ENCODE measurements at regions not wholly inside any gene's neighbourhood (a gene's known extent, or its start where the extent isn't known, plus 50 kb on each side); places are given as distances from the start of the nearest gene placed in this dataset.

DNA sequence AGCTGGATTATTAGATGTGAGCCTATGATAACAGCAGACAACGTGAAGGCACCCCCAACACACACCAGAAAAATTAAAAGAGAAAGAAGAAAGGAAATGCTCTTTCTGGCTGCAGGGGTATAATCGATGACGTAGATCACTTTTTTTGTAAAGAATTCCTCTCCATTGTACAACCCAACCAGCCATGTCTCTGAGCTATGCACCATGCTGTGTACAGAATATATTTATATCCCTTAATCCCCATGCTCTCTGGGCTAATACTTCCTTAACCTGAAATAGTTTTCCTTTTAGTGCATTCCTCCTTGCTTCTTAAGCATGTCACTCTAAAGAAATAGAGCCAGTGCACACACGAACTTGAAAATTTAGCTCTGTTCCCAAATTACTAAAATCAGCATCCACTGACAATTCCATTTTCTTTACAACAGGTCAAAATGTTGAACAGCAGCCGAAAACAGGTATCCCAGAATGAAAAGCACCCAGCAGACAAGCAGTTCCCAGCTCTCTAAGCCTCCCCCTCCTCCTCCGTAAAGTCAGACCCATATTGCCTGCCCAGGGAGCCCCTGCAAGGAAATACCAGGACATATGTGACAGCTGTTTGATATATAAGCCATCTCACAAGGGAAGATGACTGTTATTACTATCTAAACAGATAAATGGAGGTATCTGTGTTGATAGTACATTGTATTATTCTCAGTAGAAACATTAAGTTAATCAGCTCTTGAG, 247.4 kb upstream of the RAB6C start:
- no peak for DNase-seq

GRCh38 chr2:129732630-129733026, 246.8 kb upstream of the RAB6C start:
- DNase-seq: no peak

- DNase-seq: no peak
Observed at GRCh38 chr2:129733041-129733440, 246.4 kb upstream of the RAB6C start.

DNA sequence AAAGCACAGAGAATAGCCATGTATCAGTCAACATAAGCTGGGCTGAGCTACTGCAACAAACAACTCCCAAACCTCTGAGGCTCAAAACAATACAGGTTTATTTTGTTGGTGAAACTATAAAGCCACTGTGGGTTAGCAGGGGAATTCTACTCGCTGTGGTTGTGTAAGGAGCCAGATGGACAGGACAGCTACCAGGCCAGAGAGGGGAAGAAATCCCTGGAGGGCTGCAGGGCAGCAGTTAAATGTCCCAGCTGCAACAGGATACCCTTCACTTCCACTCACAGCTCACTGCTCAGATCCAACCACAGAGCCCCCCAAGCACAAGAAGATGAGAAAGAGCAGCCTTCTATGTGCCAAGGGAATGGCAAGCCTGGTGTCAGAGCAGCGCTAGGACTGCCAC, 245.9 kb upstream of the RAB6C start:
- no peak for DNase-seq

GRCh38 chr2:129734343-129735034, 245.0 kb upstream of the RAB6C start:
- no peak for DNase-seq

DNA sequence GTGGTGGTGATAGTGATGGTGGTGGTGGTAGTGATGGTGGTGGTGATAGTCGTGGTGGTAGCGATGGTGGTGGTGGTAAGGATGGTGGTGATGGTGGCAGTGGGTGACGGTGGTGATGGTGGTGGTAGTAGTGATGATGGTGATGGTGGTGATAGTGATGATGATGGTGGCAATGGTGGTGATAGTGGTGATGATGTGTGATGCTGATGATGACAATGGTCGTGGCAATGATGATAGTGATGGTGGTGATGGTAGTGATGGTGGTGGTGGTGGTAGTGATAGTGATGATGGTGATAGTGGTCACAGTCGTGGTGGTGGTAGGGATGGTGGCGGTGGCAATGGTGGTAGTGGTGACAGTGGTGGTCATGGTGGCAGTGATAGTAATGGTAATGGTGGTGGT, 243.9 kb upstream of the RAB6C start:
- no peak for DNase-seq

DNA sequence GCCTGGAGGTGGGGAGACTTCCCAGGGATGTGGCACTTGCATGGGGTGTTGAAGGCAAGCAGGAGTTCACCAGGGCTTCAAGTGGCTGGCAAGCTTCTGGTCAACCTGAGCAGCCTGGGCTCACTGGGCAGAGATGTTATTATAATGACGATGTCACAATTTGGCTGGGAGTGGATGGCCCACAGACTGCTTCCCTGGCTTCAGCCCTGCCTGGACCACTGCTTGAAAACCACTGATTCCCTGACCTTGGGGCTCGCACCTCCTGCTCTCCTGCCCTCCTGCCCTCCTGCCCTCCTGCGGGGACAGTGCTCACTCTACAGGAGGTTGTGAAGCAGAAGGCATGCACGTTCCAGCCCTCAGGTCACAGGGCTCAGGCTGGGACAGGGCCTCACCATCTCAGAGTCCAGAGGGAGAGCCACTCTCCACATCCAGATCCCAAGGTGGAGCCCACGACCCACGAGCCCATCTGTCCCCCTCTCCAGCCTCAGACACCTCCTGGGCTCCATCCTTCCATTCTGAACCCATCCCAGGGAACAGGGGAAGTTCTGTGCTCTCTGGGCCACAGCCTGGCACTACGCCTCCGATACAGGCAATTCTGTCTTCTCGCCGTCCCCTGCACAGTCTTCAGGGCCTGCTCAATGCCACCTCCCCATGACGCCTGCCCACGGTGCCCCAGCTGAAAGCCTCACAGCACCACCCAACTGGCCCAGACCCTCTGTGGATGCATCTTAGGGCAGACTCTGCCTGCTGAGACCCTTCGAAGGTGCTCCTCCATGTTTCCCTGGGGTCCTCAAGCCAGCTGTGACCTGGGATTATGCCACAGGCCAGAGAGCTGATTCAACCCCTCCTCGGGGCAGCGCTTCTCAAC, 241.6 kb upstream of the RAB6C start:
- no peak for DNase-seq

DNA sequence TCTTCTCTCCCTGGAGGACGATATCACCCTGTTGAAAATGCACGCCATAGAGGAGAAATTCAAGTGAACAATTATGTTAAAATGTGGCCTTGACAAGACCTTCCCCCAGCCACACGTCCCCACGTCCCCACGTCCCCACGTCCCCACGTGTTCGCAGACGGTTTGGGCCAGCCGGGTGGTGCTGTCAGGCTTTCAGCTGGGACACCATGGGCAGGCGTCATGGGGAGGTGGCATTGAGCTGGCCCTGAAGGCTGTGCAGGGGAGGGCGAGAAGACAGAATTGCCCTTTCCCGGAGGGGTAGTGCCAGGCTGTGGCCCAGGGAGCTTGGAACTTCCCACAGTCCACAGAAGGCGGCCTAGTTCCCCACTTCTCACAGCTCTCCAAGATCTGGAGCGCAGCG, 240.7 kb upstream of the RAB6C start:
- DNase-seq: no peak

DNA sequence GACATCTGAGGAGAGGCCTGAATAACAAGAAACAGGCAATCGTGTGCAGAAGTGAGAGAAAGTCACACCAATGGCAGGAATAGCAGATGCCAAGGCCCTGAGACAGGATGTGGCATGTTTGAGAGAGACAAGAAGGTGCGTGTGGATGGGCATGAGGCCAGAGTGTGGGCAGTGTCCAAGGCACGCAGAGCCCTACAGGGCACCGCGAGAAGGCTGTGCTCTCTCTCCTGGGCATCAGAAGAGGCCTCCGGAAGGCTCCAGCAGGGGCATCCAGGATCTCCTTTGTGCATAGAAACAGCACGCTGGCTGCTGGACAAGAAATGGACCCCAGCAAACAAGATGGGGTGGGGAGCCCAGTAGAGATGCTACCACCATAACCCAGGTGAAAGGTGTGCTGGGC, 239.0 kb upstream of the RAB6C start:
- DNase-seq: no peak

- no peak for DNase-seq
Observed at GRCh38 chr2:129741165-129741564, 238.3 kb upstream of the RAB6C start.

DNA sequence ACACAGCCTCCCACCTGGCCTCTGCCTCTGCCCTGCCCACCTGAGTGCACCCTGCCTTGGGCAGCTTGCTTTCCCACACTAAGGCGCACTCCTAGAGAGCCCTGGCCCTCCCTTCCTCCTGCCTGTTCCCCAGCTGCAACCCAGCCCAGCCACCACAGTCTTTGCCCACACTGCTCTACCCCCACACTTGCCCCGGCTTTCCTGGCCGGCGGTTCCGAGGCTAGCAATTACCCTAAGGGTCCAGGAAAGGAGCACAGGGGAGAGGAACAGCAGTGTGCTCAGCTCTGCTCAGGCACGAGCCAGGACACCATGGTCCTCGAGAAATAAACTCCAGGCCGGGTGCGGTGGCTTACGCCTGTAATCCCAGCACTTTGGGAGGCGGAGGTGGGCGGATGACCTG, 237.8 kb upstream of the RAB6C start:
- no peak for DNase-seq

GRCh38 chr2:129742415-129743180, 236.9 kb upstream of the RAB6C start:
- DNase-seq: no peak

DNA sequence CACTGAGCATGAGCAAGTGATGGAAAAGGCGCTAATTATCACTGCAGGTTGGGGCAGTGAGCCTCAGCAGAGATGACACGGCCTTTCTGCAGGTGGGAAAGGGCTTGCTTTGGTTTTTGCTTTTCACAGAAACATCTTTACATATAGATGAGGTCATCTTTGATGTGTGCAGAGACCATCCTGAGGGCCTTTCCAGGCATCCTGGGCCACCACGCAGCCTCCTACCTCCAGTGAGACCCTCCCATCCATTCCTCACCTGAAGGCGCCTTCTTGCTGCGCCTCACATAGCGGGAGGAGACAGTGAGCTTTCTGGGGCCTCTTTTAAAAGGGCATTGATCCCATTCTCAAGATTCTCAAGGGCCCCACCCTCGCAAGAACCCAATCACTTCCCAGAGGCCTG, 235.3 kb upstream of the RAB6C start:
- no peak for DNase-seq

GRCh38 chr2:129744649-129745048, 234.8 kb upstream of the RAB6C start:
- no peak for DNase-seq

- DNase-seq: no peak
Observed at GRCh38 chr2:129747500-129748125, 231.9 kb upstream of the RAB6C start.

DNA sequence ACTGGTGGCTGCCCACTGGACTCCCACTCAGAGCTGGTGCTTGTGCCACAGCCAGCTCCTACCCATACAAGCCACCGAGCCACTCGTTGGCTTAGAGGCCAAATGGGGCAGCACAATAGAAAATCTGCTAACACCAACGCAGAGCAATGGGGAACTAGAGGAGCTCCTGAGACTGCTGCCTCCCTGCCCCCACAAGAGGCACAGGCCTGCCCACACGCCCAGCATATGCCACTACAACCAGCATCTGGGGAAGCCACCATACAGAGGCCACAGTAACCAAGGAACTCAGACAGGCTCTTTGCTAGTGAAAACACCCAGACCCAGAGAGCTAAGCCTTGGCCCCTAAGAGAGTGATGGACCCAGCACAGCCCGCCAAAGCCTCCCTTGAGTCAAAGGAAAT, 231.2 kb upstream of the RAB6C start:
- no peak for DNase-seq

DNA sequence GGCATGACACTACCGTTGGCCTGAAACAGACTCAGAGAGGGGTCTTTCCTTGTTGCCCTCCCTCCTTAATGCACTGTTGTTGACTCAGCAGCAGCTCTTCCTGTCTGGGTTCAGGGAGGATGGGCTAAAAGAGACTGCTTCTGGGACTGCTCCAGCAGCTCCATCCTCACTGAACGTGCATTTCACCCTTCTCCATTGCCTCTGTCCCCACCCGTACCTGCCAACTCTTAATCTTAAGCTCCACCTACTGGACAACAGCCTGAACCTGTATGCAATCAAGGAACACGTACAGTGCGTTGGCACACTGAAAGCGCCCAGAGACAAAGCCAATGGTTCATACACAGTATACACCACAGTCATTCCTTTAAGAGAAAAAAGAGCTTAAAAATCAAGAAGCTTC, 230.8 kb upstream of the RAB6C start:
- DNase-seq: no peak

GRCh38 chr2:129751409-129751808, 228.1 kb upstream of the RAB6C start:
- no peak for DNase-seq

DNA sequence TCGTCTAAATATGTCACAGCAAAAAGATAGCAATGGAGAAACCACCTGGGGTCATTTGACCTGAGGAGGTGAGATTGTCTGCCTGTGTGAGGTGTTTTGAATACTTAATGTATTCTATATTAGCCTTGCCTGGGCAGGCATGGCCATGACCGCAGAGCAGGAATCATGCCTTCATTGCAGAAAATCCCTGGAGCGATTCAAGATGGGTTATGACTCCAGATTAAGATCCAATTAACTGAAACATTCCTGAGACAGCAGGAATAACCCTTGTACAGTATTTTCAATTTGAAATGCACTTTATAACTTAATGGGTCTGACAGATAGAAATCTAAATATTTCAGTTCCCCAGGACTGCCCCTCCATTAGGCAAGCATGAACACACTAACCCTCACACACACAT, 227.3 kb upstream of the RAB6C start:
- no peak for DNase-seq

GRCh38 chr2:129752686-129753085, 226.8 kb upstream of the RAB6C start:
- no peak for DNase-seq

DNA sequence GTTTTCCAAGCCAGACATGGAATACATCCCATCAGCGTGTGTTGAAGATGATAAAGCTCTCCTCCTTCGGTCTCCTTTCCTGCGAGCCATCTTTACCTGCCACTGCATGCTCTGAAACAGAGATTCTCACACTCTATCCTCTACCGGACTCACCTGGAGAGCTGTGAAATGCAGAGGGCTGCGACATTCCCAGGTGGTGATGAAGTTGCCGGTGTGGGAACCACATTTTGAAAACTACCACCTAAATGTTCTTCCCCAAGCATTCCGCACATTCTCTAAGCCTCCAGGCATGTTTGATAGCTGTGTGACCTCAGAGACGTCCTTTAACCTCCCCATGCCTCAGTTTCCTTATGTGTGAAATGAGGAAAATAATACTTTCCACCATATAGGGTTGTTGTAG, 226.2 kb upstream of the RAB6C start:
- no peak for DNase-seq

GRCh38 chr2:129754421-129754820, 225.0 kb upstream of the RAB6C start:
- DNase-seq: no peak

DNA sequence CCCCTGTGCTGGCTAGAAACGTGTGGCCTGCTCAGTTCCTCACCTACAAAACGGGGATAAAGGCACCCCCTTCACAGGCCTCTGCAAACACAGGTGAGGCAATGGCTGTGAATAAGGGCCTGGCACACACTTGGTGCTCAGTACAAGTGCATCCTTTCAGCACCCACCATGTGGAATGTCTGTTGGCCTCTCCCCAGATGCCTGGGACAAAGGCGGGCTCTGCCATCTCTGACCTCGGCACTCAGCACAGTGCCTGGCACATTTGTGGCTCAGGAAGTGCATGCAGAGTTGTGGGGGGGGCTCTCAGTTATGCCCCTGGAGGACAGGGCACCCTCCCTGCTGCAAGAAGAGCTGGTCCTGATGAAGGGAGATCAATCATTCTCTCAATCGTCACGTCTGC, 224.6 kb upstream of the RAB6C start:
- no peak for DNase-seq

Data from AML-193 (cell line).